SK-N-SH treated with all-trans-retinoic acid at 6 μM for 48 hours (cell line): ENCODE measurements at regions not wholly inside any gene's neighbourhood (a gene's known extent, or its start where the extent isn't known, plus 50 kb on each side); places are given as distances from the start of the nearest gene placed in this dataset.

Experiments used
- ATAC-seq: fragments of 200-7000 bp; cut with Tn5 transposase; 3 replicates; pipeline ENCODE4 v1.9.1; 2020; ENCODE audit warnings: mild to moderate bottlenecking, moderate library complexity
- ARNTL ChIP-seq: fragments of 450-650 bp; formaldehyde crosslinking; IDR thresholded peaks from 2 replicates; pipeline ENCODE4 v1.5.0; 2020; ENCODE audit warnings: low read depth, mild to moderate bottlenecking, moderate library complexity, borderline replicate concordance
- BACH2 ChIP-seq: fragments of 250-450 bp; sonication (Bioruptor Pico); IDR thresholded peaks from 2 replicates; pipeline ENCODE4 v1.9.0; 2021; ENCODE audit warnings: mild to moderate bottlenecking, borderline replicate concordance
- ESRRG ChIP-seq: fragments of 250-450 bp; sonication (Bioruptor Pico); IDR thresholded peaks from 2 replicates; pipeline ENCODE4 v1.6.1; 2021; ENCODE audit warnings: mild to moderate bottlenecking
- GLIS3 ChIP-seq: fragments of 250-450 bp; sonication (Bioruptor Pico); IDR thresholded peaks from 2 replicates; pipeline ENCODE4 v1.5.0; 2020; ENCODE audit warnings: mild to moderate bottlenecking, moderate library complexity
- ISL1 ChIP-seq: fragments of 250-450 bp; sonication (Bioruptor Pico); IDR thresholded peaks from 2 replicates; pipeline ENCODE4 v2.1.2; 2022; ENCODE audit warnings: mild to moderate bottlenecking, moderate library complexity
- OSR1 ChIP-seq: fragments of 250-450 bp; sonication (Bioruptor Pico); IDR thresholded peaks from 2 replicates; pipeline ENCODE4 v1.8.0; 2022; ENCODE audit warnings: moderate library complexity, mild to moderate bottlenecking, inconsistent platforms
- PPARA ChIP-seq: fragments of 250-450 bp; sonication (Bioruptor Pico); IDR thresholded peaks from 2 replicates; pipeline ENCODE4 v1.5.0; 2020; ENCODE audit warnings: mild to moderate bottlenecking, borderline replicate concordance
- RARB ChIP-seq: fragments of 250-450 bp; sonication (Bioruptor Pico); IDR thresholded peaks from 2 replicates; pipeline ENCODE4 v1.8.0; 2021; ENCODE audit warnings: mild to moderate bottlenecking, moderate library complexity
- TCF4 ChIP-seq: fragments of 250-450 bp; sonication (Bioruptor Pico); IDR thresholded peaks from 2 replicates; pipeline ENCODE4 v1.8.0; 2021; ENCODE audit warnings: mild to moderate bottlenecking, moderate library complexity, borderline replicate concordance
- TOX ChIP-seq: fragments of 250-450 bp; sonication (Bioruptor Pico); IDR thresholded peaks from 2 replicates; pipeline ENCODE4 v1.8.0; 2021; ENCODE audit warnings: mild to moderate bottlenecking, moderate library complexity, borderline replicate concordance
- ZC3H10 ChIP-seq: fragments of 250-450 bp; sonication (Bioruptor Pico); IDR thresholded peaks from 2 replicates; pipeline ENCODE4 v1.5.1; 2021; ENCODE audit warnings: mild to moderate bottlenecking, moderate library complexity
- ZFP3 ChIP-seq: fragments of 250-450 bp; sonication (Bioruptor Pico); IDR thresholded peaks from 2 replicates; pipeline ENCODE4 v1.5.0; 2020; ENCODE audit warnings: mild to moderate bottlenecking, moderate library complexity
- ZFP30 ChIP-seq: fragments of 450-650 bp; formaldehyde crosslinking; IDR thresholded peaks from 2 replicates; pipeline ENCODE4 v1.5.0; 2022; ENCODE audit warnings: mild to moderate bottlenecking, moderate library complexity
- ZNF565 ChIP-seq: fragments of 450-650 bp; formaldehyde crosslinking; conservative IDR thresholded peaks from 2 replicates; pipeline ENCODE4 v1.5.0; 2020; ENCODE audit warnings: low read depth, mild to moderate bottlenecking, moderate library complexity
- ZNF70 ChIP-seq: fragments of 450-650 bp; formaldehyde crosslinking; IDR thresholded peaks from 2 replicates; pipeline ENCODE4 v1.5.0; 2020; ENCODE audit warnings: mild to moderate bottlenecking, moderate library complexity
- ZNF8 ChIP-seq: fragments of 450-650 bp; formaldehyde crosslinking; IDR thresholded peaks from 2 replicates; pipeline ENCODE4 v1.5.0; 2020; ENCODE audit warnings: mild to moderate bottlenecking, moderate library complexity
- TF ChIP-seq, protein P1 (sequence below): fragments of 250-450 bp; sonication (Bioruptor Pico); IDR thresholded peaks from 2 replicates; pipeline ENCODE4 v1.5.0; 2020; ENCODE audit warnings: mild to moderate bottlenecking, moderate library complexity
- TF ChIP-seq, protein P2 (sequence below): fragments of 250-450 bp; sonication (Bioruptor Pico); IDR thresholded peaks from 2 replicates; pipeline ENCODE4 v1.8.0; 2020; ENCODE audit warnings: mild to moderate bottlenecking, moderate library complexity, borderline replicate concordance
- TF ChIP-seq, protein P3 (sequence below): fragments of 250-450 bp; sonication (Bioruptor Pico); IDR thresholded peaks from 2 replicates; pipeline ENCODE4 v1.8.0; 2021; ENCODE audit warnings: low read depth, mild to moderate bottlenecking, moderate library complexity, borderline replicate concordance
- TF ChIP-seq, protein P4 (sequence below): fragments of 250-450 bp; sonication (Bioruptor Pico); IDR thresholded peaks from 2 replicates; pipeline ENCODE4 v1.5.1; 2020; ENCODE audit warnings: low read depth, mild to moderate bottlenecking, moderate library complexity
- TF ChIP-seq, protein P5 (sequence below): fragments of 250-450 bp; sonication (Bioruptor Pico); IDR thresholded peaks from 2 replicates; pipeline ENCODE4 v1.5.1; 2021; ENCODE audit warnings: mild to moderate bottlenecking, moderate library complexity

DNA sequence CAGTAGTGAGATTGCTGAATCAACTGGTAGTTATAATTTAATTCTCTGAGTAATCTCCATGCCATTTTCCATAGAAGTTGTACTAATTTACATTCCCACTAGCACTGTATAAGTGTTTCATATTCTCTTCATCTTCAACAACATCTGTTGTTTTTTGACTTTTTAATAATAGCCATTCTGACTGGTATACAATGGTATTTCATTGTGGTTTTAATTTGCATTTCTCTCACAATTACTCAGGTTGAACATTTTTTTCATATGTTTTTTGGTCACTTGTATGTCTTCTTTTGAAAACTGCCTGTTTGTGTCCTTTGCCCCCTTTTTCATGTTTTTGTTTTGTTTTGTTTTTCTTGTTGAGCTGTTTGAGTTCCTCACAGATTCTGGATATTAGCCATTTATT lies 880.2 kb downstream of the RAPGEF2 start:
- TF ChIP-seq ZFP3 (no peak), BACH2 (CRISPR knock-in tag) (no peak), ZNF70 (CRISPR knock-in tag) (no peak), ARNTL (no peak)
- TF ChIP-seq, protein P1, sequence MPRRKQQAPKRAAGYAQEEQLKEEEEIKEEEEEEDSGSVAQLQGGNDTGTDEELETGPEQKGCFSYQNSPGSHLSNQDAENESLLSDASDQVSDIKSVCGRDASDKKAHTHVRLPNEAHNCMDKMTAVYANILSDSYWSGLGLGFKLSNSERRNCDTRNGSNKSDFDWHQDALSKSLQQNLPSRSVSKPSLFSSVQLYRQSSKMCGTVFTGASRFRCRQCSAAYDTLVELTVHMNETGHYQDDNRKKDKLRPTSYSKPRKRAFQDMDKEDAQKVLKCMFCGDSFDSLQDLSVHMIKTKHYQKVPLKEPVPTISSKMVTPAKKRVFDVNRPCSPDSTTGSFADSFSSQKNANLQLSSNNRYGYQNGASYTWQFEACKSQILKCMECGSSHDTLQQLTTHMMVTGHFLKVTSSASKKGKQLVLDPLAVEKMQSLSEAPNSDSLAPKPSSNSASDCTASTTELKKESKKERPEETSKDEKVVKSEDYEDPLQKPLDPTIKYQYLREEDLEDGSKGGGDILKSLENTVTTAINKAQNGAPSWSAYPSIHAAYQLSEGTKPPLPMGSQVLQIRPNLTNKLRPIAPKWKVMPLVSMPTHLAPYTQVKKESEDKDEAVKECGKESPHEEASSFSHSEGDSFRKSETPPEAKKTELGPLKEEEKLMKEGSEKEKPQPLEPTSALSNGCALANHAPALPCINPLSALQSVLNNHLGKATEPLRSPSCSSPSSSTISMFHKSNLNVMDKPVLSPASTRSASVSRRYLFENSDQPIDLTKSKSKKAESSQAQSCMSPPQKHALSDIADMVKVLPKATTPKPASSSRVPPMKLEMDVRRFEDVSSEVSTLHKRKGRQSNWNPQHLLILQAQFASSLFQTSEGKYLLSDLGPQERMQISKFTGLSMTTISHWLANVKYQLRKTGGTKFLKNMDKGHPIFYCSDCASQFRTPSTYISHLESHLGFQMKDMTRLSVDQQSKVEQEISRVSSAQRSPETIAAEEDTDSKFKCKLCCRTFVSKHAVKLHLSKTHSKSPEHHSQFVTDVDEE (CRISPR knock-in tag) = no peak
- ATAC-seq = no peak

DNA sequence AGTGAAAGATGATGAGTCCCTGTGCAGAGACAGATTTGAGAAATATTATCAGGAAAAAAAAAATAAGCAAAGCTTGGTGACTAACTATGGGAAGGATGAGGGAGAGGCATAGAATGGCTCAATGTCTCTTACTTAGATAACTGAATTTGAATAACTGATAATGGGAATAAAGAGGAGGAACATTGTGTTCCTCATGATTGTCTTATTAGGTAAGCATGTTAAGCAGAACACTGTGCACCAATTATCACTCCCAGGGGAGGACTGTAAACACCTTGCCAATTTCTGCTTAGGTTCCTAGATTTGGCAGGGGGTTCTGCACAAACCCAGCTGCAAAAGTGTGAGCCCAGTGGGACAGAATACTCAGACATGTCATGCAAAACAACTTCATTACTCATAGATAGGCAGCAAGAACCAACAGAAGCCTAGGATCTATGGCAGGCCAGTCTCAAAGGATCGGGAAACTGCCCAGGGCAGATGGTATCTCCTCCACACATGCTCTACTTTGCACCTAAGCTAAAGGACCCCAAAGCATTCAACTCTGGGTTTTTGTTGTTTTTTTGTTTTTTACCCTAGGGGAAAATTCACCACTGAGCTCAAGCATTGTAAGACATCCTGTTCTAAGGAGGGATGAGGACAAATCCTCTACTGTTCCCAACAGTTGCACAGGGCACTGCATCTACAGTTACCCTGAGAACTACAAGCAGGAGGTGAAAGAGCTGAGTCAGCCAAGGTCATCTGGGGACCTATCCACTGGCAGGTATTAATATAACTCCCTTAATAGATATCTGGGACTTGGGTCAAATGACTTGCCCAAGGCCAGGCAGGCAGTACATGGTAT lies 907.0 kb downstream of the RAPGEF2 start:
- no peak for ATAC-seq
- TF ChIP-seq ESRRG (CRISPR knock-in tag) = no peak
- TF ChIP-seq RARB (CRISPR knock-in tag) = no peak
- no peak for TF ChIP-seq TOX (CRISPR knock-in tag)
- TF ChIP-seq, protein P1 (CRISPR knock-in tag) = no peak
- no peak for TF ChIP-seq ISL1 (CRISPR knock-in tag)
- TF ChIP-seq ZC3H10 (CRISPR knock-in tag) = no peak
- no peak for TF ChIP-seq PPARA (CRISPR knock-in tag)
- TF ChIP-seq, protein P2, sequence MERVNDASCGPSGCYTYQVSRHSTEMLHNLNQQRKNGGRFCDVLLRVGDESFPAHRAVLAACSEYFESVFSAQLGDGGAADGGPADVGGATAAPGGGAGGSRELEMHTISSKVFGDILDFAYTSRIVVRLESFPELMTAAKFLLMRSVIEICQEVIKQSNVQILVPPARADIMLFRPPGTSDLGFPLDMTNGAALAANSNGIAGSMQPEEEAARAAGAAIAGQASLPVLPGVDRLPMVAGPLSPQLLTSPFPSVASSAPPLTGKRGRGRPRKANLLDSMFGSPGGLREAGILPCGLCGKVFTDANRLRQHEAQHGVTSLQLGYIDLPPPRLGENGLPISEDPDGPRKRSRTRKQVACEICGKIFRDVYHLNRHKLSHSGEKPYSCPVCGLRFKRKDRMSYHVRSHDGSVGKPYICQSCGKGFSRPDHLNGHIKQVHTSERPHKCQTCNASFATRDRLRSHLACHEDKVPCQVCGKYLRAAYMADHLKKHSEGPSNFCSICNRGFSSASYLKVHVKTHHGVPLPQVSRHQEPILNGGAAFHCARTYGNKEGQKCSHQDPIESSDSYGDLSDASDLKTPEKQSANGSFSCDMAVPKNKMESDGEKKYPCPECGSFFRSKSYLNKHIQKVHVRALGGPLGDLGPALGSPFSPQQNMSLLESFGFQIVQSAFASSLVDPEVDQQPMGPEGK (CRISPR knock-in tag) = no peak
- no peak for TF ChIP-seq ZNF70 (CRISPR knock-in tag)
- TF ChIP-seq GLIS3 = no peak
- TF ChIP-seq ZNF565 (CRISPR knock-in tag) = no peak
- no peak for TF ChIP-seq ARNTL
- no peak for TF ChIP-seq TCF4 (CRISPR knock-in tag)
- no peak for TF ChIP-seq OSR1 (CRISPR knock-in tag)
- TF ChIP-seq, protein P3, sequence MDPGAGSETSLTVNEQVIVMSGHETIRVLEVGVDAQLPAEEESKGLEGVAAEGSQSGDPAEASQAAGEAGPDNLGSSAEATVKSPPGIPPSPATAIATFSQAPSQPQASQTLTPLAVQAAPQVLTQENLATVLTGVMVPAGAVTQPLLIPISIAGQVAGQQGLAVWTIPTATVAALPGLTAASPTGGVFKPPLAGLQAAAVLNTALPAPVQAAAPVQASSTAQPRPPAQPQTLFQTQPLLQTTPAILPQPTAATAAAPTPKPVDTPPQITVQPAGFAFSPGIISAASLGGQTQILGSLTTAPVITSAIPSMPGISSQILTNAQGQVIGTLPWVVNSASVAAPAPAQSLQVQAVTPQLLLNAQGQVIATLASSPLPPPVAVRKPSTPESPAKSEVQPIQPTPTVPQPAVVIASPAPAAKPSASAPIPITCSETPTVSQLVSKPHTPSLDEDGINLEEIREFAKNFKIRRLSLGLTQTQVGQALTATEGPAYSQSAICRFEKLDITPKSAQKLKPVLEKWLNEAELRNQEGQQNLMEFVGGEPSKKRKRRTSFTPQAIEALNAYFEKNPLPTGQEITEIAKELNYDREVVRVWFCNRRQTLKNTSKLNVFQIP (CRISPR knock-in tag) = no peak
- TF ChIP-seq, protein P4, sequence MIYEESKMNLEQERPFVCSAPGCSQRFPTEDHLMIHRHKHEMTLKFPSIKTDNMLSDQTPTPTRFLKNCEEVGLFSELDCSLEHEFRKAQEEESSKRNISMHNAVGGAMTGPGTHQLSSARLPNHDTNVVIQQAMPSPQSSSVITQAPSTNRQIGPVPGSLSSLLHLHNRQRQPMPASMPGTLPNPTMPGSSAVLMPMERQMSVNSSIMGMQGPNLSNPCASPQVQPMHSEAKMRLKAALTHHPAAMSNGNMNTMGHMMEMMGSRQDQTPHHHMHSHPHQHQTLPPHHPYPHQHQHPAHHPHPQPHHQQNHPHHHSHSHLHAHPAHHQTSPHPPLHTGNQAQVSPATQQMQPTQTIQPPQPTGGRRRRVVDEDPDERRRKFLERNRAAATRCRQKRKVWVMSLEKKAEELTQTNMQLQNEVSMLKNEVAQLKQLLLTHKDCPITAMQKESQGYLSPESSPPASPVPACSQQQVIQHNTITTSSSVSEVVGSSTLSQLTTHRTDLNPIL (CRISPR knock-in tag) = no peak
- TF ChIP-seq, protein P5, sequence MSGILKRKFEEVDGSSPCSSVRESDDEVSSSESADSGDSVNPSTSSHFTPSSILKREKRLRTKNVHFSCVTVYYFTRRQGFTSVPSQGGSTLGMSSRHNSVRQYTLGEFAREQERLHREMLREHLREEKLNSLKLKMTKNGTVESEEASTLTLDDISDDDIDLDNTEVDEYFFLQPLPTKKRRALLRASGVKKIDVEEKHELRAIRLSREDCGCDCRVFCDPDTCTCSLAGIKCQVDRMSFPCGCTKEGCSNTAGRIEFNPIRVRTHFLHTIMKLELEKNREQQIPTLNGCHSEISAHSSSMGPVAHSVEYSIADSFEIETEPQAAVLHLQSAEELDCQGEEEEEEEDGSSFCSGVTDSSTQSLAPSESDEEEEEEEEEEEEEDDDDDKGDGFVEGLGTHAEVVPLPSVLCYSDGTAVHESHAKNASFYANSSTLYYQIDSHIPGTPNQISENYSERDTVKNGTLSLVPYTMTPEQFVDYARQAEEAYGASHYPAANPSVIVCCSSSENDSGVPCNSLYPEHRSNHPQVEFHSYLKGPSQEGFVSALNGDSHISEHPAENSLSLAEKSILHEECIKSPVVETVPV (CRISPR knock-in tag) = no peak
- TF ChIP-seq ZNF8 (CRISPR knock-in tag) = no peak
- TF ChIP-seq ZFP30 (CRISPR knock-in tag) = no peak
